Kidney (tissue), 13 donors: ENCODE measurements at regions not wholly inside any gene's neighbourhood (a gene's known extent, or its start where the extent isn't known, plus 50 kb on each side); places are given as distances from the start of the nearest gene placed in this dataset.

Experiments used
- DNase-seq, 5 donors: peaks; one replicate each; pipeline ENCODE4 v3.0.0-alpha.2; 2013 to 2020
- FAIRE-seq: peaks from 2 replicates; lab custom pipeline; 2012; peaks lifted over from hg19 to GRCh38; lab: Jason Lieb, UNC
- H3K27ac ChIP-seq, 2 donors: one replicate each; pipeline ENCODE4 v1.7.0; 2013; ENCODE audit warnings: low read depth in 2 of 2, low read length in 2 of 2, inconsistent platforms in 1 of 2
- H3K27me3 ChIP-seq: one replicate; pipeline ENCODE4 v1.7.1; 2013; ENCODE audit warnings: low read length, inconsistent platforms; ENCODE audit not compliant: control insufficient read depth, insufficient read depth
- H3K36me3 ChIP-seq, 3 donors: one replicate each; pipeline versions ENCODE4 v1.7.0 to v1.7.1; 2013; ENCODE audit warnings: low read length in 3 of 3, control low read depth in 1 of 3, inconsistent platforms in 1 of 3; ENCODE audit not compliant: insufficient read depth in 3 of 3, control insufficient read depth in 2 of 3
- H3K4me1 ChIP-seq, 3 donors: one replicate each; pipeline versions ENCODE4 v1.7.0 to v1.7.1; 2013; ENCODE audit warnings: low read length in 3 of 3, inconsistent platforms in 1 of 3, low read depth in 1 of 3; ENCODE audit not compliant: control insufficient read depth in 2 of 3, insufficient read depth in 2 of 3
- H3K4me3 ChIP-seq, 3 donors: one replicate each; pipeline versions ENCODE4 v1.7.0 to v1.8.1; 2013; ENCODE audit warnings: low read length in 3 of 3, control low read depth in 1 of 3, inconsistent platforms in 1 of 3
- H3K9ac ChIP-seq, 3 donors: one replicate each; pipeline versions ENCODE4 v1.7.0 to v1.7.1; 2013; ENCODE audit warnings: low read length in 3 of 3, control low read depth in 1 of 3, inconsistent platforms in 1 of 3
- H3K9me3 ChIP-seq, 3 donors: one replicate each; pipeline versions ENCODE4 v1.7.0 to v1.7.1; 2013; ENCODE audit warnings: low read length in 3 of 3, control low read depth in 1 of 3, inconsistent platforms in 1 of 3; ENCODE audit not compliant: control insufficient read depth in 2 of 3, insufficient read depth in 1 of 3
- intact Hi-C: fragments of 100-400 bp; cut with DNase I; formaldehyde crosslinking; loops from one replicate; pipeline ENCODE4 v1.11.1; 2022
- TF ChIP-seq, protein P1 (sequence below): IDR thresholded peaks from 3 replicates; pipeline ENCODE4 v1.5.1; 2012; ENCODE audit warnings: mild to moderate bottlenecking, moderate library complexity, borderline replicate concordance; ENCODE audit not compliant: insufficient read depth; ENCODE audit errors: extremely low read depth
- donor health status: control.
- donor health status: control.
- donor health status: control.
- donor health status: control.
- donor health status: control.
- donor health status: DM: yes; HTN: yes; CAD: no.
- donor health status: Normal renal cell carcinoma (clear cell type).

DNA sequence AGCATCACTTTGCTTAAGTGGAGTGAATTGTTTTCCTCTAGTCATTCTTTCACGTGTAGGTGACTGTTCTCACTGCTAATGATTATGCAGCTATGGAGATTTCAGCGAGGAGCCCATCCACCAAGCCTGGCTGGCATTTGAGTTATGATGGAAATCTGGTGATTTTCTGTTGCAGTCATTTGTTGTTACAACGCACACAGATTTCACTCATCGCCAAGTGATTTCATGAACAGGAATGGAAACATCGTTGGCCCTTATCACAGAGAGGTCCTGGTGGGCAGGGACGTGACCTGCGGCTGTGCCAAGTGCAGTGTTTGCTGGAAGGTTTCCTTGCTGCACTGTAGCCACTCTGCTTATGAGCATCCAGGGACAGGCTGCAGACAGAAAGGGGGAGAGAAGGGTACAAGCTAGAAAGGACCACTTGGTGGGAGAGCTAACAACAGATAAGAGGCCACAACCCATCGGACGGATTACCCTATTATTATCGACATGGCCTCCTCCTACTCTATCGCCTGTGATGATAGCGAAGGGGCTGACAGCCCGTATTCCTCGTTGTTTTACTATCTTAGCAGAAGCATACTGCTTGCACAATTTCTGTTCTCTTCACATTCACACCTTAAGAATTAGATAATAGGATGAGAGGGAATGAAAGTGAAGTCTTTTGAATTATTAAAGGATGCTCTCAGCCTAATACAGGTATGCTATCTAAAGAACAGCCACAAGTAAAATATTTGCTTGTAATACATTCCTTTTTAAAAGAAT, 99.0 kb upstream of the PITRM1 start:
- H3K9me3 ChIP-seq = no peaks in the 10 kb centered on the region
- no peak overlapping the region for H3K4me3 ChIP-seq
- no peaks in the 10 kb centered on the region for H3K36me3 ChIP-seq
- TF ChIP-seq, protein P1, sequence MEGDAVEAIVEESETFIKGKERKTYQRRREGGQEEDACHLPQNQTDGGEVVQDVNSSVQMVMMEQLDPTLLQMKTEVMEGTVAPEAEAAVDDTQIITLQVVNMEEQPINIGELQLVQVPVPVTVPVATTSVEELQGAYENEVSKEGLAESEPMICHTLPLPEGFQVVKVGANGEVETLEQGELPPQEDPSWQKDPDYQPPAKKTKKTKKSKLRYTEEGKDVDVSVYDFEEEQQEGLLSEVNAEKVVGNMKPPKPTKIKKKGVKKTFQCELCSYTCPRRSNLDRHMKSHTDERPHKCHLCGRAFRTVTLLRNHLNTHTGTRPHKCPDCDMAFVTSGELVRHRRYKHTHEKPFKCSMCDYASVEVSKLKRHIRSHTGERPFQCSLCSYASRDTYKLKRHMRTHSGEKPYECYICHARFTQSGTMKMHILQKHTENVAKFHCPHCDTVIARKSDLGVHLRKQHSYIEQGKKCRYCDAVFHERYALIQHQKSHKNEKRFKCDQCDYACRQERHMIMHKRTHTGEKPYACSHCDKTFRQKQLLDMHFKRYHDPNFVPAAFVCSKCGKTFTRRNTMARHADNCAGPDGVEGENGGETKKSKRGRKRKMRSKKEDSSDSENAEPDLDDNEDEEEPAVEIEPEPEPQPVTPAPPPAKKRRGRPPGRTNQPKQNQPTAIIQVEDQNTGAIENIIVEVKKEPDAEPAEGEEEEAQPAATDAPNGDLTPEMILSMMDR = no peak
- DNase-seq (no peak), FAIRE-seq (no peak)
- no peak overlapping the region for H3K9ac ChIP-seq
- H3K27ac ChIP-seq = no peak overlapping the region
- intact Hi-C loops = no loop called here
- H3K27me3 ChIP-seq = no peaks in the 10 kb centered on the region
- no peaks in the 10 kb centered on the region for H3K4me1 ChIP-seq

DNA sequence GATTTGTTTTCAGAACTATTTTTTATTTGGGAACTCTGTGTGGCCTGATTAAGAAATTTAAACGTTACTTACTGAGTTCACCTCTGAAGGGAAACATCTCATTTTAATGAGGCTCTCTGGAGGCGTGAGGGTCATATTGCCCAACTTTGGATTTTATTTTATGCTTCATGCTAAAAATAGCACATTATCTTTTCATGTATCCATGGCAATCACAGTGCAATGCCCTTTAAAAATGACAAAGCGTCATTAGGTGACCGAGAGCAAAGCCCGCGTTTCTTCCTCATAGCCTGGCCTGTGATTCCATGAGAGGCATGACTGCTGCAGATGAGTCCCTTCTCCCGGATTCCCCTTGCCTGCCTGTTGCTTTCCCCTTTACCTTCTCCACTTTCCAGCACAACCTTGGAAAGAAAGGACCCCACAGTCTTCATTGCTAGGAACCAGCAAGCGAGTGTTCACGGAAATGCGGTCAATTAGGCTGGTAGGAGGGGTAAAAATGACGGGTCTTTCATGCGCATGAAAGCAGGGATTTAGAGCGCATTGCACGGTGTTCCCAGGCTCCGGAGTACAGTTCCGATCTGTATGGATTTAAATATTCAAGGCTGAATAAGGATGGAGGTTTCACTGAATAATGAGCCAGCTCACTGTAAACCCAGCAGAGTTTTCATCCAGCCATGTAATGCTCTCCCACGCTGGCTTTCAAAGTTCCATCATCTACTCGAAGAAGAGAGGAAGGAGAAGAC, 98.2 kb upstream of the PITRM1 start:
- no peaks in the 10 kb centered on the region for H3K36me3 ChIP-seq
- TF ChIP-seq, protein P1 = no peak
- H3K4me1 ChIP-seq = no peaks in the 10 kb centered on the region
- no peak for DNase-seq
- H3K9ac ChIP-seq = no peak overlapping the region
- intact Hi-C loops = no loop called here
- FAIRE-seq = no peak
- no peak overlapping the region for H3K27ac ChIP-seq
- H3K4me3 ChIP-seq = no peak overlapping the region
- H3K27me3 ChIP-seq = no peaks in the 10 kb centered on the region
- no peaks in the 10 kb centered on the region for H3K9me3 ChIP-seq

DNA sequence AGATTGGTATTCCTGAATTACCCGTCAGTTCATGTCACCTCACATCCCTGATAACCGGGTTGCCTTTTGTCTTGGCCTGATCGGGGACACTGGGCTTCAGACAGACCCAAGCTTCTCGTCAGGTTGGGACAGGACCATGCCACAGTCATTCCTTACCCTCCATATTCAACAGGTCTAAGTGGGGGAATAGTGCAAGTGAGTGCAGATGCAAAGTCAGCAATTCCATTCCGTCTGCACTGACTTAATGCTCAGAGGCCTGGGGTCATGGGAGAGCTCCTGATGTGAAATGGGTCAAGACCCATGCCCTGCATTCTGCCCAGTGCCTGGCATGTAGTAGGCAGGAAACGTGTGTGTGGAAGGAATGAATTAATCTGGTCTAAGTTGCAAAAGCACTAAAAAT, 95.4 kb upstream of the PITRM1 start:
- Histone ChIP-seq H3K9me3 (no peaks in the 10 kb centered on the region), H3K4me3 (no peak overlapping the region), H3K27me3 (no peaks in the 10 kb centered on the region), H3K27ac (no peak overlapping the region), H3K36me3 (no peaks in the 10 kb centered on the region), H3K4me1 (peaks cover 0 to 6% (median 3%) of the 10 kb centered on the region in 3 donors), H3K9ac (no peak overlapping the region)
- intact Hi-C loops = no loop called here
- DNase-seq (no peak), FAIRE-seq (no peak)
- TF ChIP-seq, protein P1 = no peak
